ENCODE measurements at regions not wholly inside any gene's neighbourhood (a gene's known extent, or its start where the extent isn't known, plus 50 kb on each side); places are given as distances from the start of the nearest gene placed in this dataset.

DNA sequence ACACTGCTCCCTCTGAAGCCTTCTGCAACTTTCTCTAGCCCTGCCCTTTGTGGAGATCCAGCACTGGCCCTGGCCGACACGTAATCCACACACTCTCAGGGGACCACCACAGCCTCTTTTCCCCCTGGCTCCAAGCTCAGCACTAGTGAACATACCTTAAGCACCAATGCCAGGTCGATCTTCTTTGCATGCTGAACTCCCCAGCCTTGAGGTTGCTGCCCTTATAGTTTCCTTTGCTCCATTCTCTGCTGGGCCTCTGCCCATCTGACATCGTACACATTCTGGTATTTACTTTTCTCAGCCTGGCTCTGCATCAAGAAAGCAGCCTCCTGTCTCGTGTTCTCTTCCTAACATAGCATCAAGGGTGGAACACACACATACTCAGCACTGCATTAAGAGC, 361.5 kb downstream of the LPIN1 start:
- intact Hi-C loops (cut with micrococcal nuclease), result no loop called here

- intact Hi-C loops (cut with micrococcal nuclease), result no loop called here
These were observed 363.1 kb downstream of the LPIN1 start for GRCh38 chr2:12109363-12110017.

DNA sequence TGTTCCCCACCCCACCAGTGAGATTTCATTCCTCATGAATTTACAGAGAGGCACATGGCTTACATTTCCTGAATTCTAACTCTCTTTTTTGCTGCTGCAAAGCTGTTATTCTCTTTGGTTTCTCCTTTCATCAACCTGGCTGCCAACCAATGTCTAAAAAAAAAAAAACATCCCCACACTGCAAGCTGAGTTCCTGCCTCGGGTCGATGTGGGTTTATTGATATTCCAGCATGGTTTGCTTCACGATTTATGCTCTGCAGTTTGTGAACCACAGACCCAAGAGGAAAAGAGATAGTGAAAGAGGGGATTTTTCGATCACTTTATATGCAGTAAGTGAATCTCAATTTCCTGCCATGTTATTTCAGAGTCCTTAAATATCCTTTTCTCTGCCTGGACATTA, 363.6 kb downstream of the LPIN1 start:
- intact Hi-C loops (cut with micrococcal nuclease), result no loop called here

- intact Hi-C loops (cut with micrococcal nuclease), result no loop called here
These were observed 364.0 kb downstream of the LPIN1 start for GRCh38 chr2:12110481-12110880.

DNA sequence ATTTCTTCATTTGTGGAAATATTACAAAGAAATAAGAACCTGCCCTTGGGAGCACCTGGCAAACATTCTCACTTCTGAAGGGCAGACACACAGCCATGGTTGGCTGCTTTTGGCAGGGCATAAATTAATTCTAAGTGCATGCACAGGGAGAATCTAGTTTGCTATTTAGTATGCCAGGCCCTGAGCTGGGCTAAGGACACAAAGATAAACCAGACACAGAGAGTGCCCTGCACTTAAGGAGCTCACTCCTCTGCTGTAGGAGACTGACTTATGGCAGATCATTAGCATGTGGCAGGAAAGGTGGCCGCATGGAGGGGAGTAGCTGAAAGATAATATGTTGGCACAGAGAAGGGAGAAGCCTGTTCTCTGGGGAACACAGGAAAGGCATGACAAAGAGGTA, 367.0 kb downstream of the LPIN1 start:
- intact Hi-C loops (cut with micrococcal nuclease), result no loop called here

GRCh38 chr2:12114816-12115215, 368.4 kb downstream of the LPIN1 start:
- intact Hi-C loops (cut with micrococcal nuclease), result no loop called here

- intact Hi-C loops (cut with micrococcal nuclease), result no loop called here
These were observed 369.9 kb downstream of the LPIN1 start for GRCh38 chr2:12116228-12116750.

- intact Hi-C loops (cut with micrococcal nuclease), result no loop called here
These were observed 373.4 kb downstream of the LPIN1 start for GRCh38 chr2:12119841-12120240.

- intact Hi-C loops (cut with micrococcal nuclease), result no loop called here
These were observed 374.1 kb downstream of the LPIN1 start for GRCh38 chr2:12120281-12121150.

DNA sequence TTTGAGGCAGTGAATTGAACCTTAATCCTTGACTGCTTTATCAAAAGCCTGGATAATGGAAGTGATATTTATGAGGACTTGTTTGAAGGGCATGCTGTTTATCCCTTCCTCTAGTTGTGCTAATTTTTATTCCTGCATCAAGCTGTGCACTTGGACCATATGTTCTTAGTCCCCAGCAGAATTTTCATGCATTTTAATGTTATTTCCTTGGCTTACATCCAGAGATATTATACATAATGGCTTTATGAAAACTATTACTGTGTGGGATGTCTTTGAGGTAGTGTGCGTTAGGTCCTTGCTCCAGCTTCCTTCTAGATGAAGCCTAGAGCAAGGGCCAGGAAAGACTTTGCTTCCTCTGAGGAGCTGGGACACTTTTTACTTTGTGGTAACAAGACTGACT, 378.4 kb downstream of the LPIN1 start:
- intact Hi-C loops (cut with micrococcal nuclease), result loop anchor here (5.0 kb wide), 1 partner anchor 593 kb away; the partner anchor contains the start of gene TRIB2

DNA sequence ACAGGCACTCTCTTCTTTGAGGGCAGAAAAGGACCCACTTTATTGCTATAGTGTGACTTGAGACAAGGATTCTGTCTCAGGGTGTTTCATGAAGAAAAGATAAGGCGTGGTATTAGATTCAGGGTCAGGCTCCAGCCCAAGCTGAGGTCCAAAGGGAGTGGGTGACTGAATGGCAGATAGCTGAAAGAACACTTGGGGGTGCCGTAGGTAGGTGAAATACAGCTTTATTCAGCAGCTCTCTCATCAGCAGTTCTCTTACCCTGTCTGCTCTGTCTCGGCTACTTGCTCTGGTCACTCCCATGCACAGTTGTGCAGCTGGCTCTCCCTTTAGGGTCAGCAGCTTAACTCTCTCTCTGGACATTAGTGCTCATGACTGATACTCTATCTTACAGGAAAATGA, 379.9 kb downstream of the LPIN1 start:
- intact Hi-C loops (cut with micrococcal nuclease), result loop anchor here (5.0 kb wide), 1 partner anchor 591 kb away; the partner anchor contains the start of gene TRIB2

- intact Hi-C loops (cut with micrococcal nuclease), result loop anchor here (5.0 kb wide), 1 partner anchor 590 kb away; the partner anchor contains the start of gene TRIB2
These were observed 381.2 kb downstream of the LPIN1 start for GRCh38 chr2:12127638-12128037.

DNA sequence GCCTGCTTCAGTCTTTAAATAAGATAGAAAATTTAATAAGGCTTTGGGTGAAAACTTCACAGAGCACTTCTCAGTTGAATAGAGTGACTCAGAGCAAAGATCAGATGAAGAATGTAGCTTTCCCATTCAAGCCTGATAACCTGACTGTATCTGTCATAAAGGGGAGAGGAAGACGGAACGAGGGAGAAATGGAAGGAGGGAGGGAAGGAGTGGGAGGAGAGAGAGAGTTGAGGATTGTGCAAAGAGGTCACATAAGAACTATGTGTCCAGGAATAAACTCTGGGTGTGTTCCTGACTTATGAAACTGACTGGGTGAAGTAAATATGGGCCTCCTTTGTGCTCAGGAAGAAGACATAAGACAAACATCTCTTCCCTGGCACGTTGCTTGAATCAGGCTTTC, 385.5 kb downstream of the LPIN1 start:
- intact Hi-C loops (cut with micrococcal nuclease), result no loop called here

DNA sequence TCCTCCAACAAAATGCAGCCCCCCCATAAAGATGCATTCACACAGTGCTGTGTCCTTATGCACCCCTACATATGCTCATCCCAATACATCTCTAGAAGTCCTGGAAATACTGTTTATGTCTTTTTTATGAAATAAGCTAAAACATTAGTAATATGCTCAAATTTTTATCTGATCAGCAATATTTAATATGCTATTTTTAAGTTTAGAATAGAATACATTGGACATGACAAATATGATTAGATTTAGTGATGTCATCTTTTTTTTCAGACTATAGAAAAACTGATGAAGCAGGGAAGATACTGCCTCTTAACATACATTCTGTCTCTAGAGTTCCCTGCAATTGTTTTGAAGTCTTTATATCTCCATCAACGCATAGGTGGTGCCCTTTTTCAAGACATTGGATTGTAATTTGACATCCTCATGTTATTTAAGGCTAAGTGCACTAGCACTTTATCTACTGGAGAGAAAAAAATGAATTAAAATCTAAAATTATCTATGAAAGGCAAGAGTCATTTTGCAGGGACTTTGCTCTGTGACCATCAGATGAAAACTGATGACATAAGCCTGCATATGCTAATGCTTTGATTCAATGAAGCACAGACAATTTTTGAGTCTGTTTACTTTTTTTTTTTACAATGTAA, 395.3 kb downstream of the LPIN1 start:
- intact Hi-C loops (cut with micrococcal nuclease), result no loop called here

DNA sequence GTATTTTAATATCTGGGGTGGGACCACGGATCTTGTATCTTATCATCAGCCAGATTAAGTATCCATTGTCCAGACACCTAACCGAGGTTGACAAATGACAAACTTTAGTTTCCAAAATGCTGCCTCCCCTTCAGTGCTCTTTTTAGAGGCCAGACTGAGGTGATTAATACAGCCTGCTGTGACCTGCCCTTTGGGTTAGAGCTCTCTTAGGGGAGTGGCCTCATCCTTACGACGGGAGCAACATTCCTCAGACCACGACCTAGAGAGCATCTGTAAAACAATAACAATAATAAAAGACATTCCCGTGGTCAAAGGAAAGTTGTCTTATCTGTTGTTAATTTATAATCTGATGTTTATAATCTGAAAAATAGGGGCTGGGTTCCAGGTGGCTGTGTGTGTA, 405.3 kb downstream of the LPIN1 start:
- intact Hi-C loops (cut with micrococcal nuclease), result no loop called here

DNA sequence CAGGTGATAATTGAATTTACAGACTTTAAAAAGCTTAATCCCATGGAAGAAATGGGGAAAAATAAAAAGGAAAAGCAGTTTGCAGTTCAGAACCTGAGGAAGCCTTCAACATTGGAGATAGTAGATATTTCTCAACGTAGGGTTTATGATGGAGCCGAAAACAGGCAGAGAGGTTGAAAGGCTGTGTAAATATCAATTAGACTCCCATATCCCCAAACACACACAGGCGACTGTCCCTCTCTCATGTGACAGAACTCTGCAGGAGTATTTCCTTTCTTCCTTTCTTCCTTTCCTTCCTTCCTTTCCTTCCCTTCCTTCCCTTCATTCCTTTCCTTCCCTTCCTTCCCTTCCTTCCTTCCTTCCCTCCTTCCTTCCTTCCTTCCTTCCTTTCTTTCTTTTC, 406.5 kb downstream of the LPIN1 start:
- intact Hi-C loops (cut with micrococcal nuclease), result no loop called here

DNA sequence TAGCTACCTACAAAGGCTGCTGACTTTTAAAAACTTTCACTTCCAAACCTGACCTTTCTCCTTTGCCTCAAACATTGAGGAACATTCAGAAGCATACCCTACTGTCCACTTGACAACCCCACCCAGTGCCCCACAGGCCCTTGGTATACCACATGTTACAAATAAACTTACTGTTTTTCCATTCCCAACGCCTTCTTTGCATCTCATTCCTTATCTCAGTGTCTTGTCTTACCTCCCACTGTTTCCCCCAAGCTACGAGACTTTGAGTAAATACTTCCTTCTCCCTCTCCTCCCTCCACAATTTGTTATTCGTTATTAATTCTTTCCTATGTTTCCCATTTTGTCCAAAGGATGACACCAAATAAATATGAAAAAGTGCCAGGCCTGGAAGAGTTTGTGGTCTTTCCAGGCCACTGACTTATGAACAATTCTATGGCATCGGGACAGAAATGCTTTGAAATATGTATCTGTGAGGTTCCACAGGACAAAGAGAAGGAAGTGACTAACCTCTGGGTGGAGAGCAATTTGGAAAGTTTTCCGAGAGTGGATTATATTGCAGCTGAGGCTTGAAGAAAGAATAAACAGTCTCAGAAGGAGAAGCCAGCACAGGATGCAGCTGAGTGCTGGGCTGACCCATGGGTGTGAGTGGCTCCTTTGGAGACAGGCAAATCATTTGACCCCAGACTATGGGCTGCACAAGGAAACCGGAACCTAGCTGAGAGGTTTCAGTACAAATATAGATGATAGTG, 409.0 kb downstream of the LPIN1 start:
- intact Hi-C loops (cut with micrococcal nuclease), result no loop called here

GRCh38 chr2:12156349-12156748, 409.9 kb downstream of the LPIN1 start:
- intact Hi-C loops (cut with micrococcal nuclease), result no loop called here

DNA sequence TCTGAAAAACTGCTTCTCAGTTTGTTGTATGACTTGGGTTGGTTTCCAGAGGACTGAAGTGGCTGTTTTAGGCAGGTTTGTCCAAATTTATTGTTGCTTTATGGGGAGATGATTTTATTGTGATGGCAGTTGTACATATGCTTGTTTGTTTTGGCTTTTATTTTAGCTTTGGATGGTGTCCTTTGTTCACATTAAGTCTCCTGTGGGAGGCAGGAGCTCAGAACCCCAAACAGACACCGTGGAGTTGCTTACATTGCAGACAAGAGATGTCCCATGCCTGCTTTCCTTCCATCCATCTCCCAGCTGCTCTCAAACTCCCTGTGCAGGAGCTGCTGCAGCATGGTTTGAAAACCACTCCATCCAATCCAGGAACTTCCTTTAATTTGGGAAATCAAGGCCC, 414.7 kb downstream of the LPIN1 start:
- intact Hi-C loops (cut with micrococcal nuclease), result no loop called here

GRCh38 chr2:12162269-12163247, 416.1 kb downstream of the LPIN1 start:
- intact Hi-C loops (cut with micrococcal nuclease), result no loop called here

All from T-helper 2 cell treated with Interferon-gamma antibody and Interleukin-4, amounts not matched to agents 100 ng/mL and 5 ng/mL, for 36 hours (primary cell).